Heart right ventricle (tissue), 16 donors: ENCODE measurements at regions not wholly inside any gene's neighbourhood (a gene's known extent, or its start where the extent isn't known, plus 50 kb on each side); places are given as distances from the start of the nearest gene placed in this dataset.

Experiments
- ATAC-seq, 8 donors: fragments of 200-7000 bp; cut with Tn5 transposase; one replicate each; pipeline ENCODE4 v1.9.1; 2020; ENCODE audit warnings: mild to moderate bottlenecking in 8 of 8, moderate library complexity in 8 of 8, moderate number of reproducible peaks in 1 of 8
- DNase-seq, 2 donors: peaks; one replicate each; pipeline ENCODE4 v3.0.0-alpha.2; 2020
- H3K27ac ChIP-seq, 10 donors: fragments of 200-600 bp; sonication (generic) in 2 of 10; one replicate each; pipeline versions ENCODE4 v1.5.0 to v1.8.0; 2020 to 2022; ENCODE audit warnings: mild to moderate bottlenecking in 3 of 10
- H3K27me3 ChIP-seq, 7 donors: fragments of 200-600 bp; one replicate each; pipeline ENCODE4 v1.8.0; 2021 to 2022; ENCODE audit warnings: mild to moderate bottlenecking in 2 of 7
- H3K36me3 ChIP-seq, 9 donors: fragments of 200-600 bp; sonication (generic) in 1 of 9; one replicate each; pipeline versions ENCODE4 v1.5.0 to v1.8.0; 2020 to 2022; ENCODE audit warnings: mild to moderate bottlenecking in 2 of 9
- H3K4me1 ChIP-seq, 9 donors: fragments of 200-600 bp; sonication (generic) in 1 of 9; one replicate each; pipeline versions ENCODE4 v1.5.0 to v1.8.0; 2020 to 2022; ENCODE audit warnings: mild to moderate bottlenecking in 4 of 9
- H3K4me3 ChIP-seq, 10 donors: fragments of 200-600 bp; sonication (generic) in 2 of 10; one replicate each; pipeline versions ENCODE4 v1.5.0 to v1.8.0; 2020 to 2022; ENCODE audit warnings: mild to moderate bottlenecking in 7 of 10, moderate library complexity in 2 of 10
- H3K9me3 ChIP-seq, 11 donors: fragments of 200-600 bp in 10 of 11; sonication (generic) in 2 of 11; one replicate each; pipeline versions ENCODE4 v1.5.0 to v1.8.0; 2013 to 2022; ENCODE audit warnings: mild to moderate bottlenecking in 2 of 11, control low read depth in 1 of 11, moderate library complexity in 1 of 11
- WGBS, 2 donors: extraction: QIAGEN DNeasy Blood & Tissue Kit; methylation state at CpG; one replicate each; pipeline ENCODE4 v1.1.7; 2013; ENCODE audit warnings: inconsistent platforms in 1 of 2; 5-methylcytosine and 5-hydroxymethylcytosine counted together
- intact Hi-C, 10 donors: fragments of 100-400 bp; cut with DNase I; formaldehyde crosslinking; loops; one replicate each; pipeline versions ENCODE4 v1.11.1 to v1.14.2; 2022
- TF ChIP-seq, protein P1 (sequence below), 9 donors: fragments of 200-600 bp; sonication (generic) in 2 of 9; IDR thresholded peaks; one replicate each; pipeline versions ENCODE4 v1.5.0 to v1.8.0; 2021 to 2022; ENCODE audit warnings: antibody characterized with exemption in 9 of 9, mild to moderate bottlenecking in 5 of 9, moderate library complexity in 1 of 9
- donor health status: Arrhythmogenic right ventricular cardiomyopathy.
- donor health status: ischemic (EF 13 %, LVEDD 7.1; RV severe dilation, severe dysfunction).
- donor health status: healthy with polysubstance abuse.
- donor health status: DM: no; HTN: yes; CAD: no.
- donor health status: DM: no; HTN: no; CAD: no.
- donor health status: ischemic (EF 25% LVEDD 6.9; RV normal size, moderate dysfunction).
- donor health status: ischemic (EF 25% LVEDD 5.7; RV mildly dilated, moderate dysfunction).
- donor health status: healthy.
- donor health status: DM: yes; HTN: yes; CAD: no.
- donor health status: Ischemic cardiomyopathy.
- donor health status: ischemic (EF 35%, LVEDD 5.7; RV mildly dilated, moderate dysfunction).
- donor health status: nonischemic (EF 11% LVEDD 7.7; RV severe dilation, severe dysfunction).
- donor health status: DM: yes; HTN: yes; CAD: no.
- donor health status: PGD.
- donor health status: ischemic (EF 29% LVEDD 5.4; RV normal size, mild dysfunction).
- donor health status: nonischemic (EF 23%, LVEDD 6.1; RV moderate dilation, normal function).

DNA sequence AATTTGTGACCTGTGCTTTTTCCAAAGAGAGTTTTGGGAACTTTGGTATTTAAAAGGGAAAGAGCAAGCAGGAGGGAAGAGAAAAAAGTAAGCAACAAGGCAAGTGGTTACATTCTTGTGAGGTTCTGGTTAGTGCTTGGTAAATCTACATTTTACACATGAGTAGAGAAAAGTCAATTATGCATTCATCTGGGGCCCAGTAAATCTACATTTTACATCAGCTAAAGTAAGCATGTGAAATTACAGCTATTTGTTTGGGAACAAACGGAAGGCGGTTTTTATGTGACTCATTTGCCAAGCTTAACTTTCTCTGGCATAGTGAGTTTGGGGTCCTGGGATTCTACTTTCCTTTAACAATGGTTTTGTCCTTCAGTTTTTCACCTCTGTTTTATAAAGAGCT, 102.2 kb downstream of the SNX18 start:
- no peak for ATAC-seq
- Histone ChIP-seq H3K27me3 (no peaks in the 10 kb centered on the region), H3K27ac (peak overlapping the region in 1 of 10 donors; percentile 55), H3K9me3 (peaks cover 0 to 10% (median 0%) of the 10 kb centered on the region in 11 donors), H3K4me3 (no peak overlapping the region), H3K36me3 (no peaks in the 10 kb centered on the region), H3K4me1 (peaks cover 0 to 33% (median 7%) of the 10 kb centered on the region in 9 donors)
- TF ChIP-seq, protein P1, sequence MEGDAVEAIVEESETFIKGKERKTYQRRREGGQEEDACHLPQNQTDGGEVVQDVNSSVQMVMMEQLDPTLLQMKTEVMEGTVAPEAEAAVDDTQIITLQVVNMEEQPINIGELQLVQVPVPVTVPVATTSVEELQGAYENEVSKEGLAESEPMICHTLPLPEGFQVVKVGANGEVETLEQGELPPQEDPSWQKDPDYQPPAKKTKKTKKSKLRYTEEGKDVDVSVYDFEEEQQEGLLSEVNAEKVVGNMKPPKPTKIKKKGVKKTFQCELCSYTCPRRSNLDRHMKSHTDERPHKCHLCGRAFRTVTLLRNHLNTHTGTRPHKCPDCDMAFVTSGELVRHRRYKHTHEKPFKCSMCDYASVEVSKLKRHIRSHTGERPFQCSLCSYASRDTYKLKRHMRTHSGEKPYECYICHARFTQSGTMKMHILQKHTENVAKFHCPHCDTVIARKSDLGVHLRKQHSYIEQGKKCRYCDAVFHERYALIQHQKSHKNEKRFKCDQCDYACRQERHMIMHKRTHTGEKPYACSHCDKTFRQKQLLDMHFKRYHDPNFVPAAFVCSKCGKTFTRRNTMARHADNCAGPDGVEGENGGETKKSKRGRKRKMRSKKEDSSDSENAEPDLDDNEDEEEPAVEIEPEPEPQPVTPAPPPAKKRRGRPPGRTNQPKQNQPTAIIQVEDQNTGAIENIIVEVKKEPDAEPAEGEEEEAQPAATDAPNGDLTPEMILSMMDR (IDR thresholded peaks at IDR 0.05) = no peak
- 92 to 96% methylated on average over 2 of the region's 2 CpGs for WGBS, 2 donors
- intact Hi-C loops = no loop called here
- no peak for DNase-seq

DNA sequence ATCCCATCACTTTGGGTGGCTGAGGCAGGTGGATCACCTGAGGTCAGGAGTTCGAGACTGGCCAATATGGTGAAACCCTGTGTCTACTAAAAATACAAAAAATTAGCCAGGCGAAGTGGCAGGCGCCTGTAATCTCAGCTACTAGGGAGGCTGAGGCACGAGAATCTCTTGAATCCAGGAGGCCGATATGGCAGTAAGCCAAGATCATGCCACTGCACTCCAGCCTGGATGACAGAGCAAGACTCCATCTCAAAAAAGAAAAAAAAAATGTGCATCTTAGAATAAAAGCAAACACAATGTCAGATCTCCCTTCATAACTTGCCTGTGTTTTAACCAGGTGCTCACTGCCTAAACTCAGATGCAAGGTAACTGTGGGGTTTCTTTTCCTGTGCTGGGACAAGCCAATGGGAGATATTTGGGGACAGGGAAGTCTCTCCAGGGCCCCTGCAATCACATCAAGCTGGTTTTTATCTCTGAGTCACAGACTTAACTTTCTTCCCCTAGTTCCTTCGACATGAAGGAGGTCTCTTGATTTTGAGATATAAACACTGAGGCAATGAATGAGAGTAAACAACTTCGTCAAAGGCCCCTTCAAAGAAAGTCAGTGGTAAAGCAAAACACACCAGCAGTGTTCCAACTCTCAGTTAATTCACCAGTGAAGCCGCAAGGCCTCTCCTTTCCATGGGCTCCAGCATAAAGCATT, 99.1 kb downstream of the SNX18 start:
- TF ChIP-seq, protein P1 (IDR thresholded peaks at IDR 0.05) = no peak
- H3K27ac ChIP-seq = peak overlapping the region in 1 of 10 donors; percentile 37
- DNase-seq (no peak), ATAC-seq (no peak)
- H3K27me3 ChIP-seq = no peaks in the 10 kb centered on the region
- no peak overlapping the region for H3K4me3 ChIP-seq
- H3K9me3 ChIP-seq = no peaks in the 10 kb centered on the region
- peaks cover 0 to 36% (median 7%) of the 10 kb centered on the region in 9 donors for H3K4me1 ChIP-seq
- intact Hi-C loops = no loop called here
- no peaks in the 10 kb centered on the region for H3K36me3 ChIP-seq
- WGBS, 2 donors = 89 to 92% methylated on average over 8 of the region's 8 CpGs

DNA sequence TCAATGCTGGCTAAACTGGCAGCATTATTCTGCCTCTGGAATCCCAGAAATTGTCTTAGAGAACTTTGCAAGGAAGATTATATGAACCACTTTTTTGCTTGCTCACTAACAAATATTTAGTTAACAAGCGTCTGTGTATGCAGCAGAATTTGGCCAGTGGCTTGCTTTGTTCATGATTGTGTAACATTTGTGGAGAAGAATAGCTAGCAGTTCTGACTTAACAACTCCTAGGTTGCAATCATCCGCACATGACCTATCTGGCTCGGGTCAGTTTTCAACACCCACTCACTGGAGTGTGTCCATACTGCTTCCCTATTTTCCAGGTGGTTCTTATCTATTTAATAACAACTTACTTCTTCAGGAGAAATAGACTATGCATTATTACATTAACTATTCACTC, 98.5 kb downstream of the SNX18 start:
- no peaks in the 10 kb centered on the region for H3K36me3 ChIP-seq
- no peaks in the 10 kb centered on the region for H3K27me3 ChIP-seq
- intact Hi-C loops = no loop called here
- no peak overlapping the region for H3K4me3 ChIP-seq
- WGBS, 2 donors = 27 to 32% methylated on average over 3 of the region's 3 CpGs
- TF ChIP-seq, protein P1 (IDR thresholded peaks at IDR 0.05) = no peak
- H3K9me3 ChIP-seq = no peaks in the 10 kb centered on the region
- peaks cover 0 to 42% (median 7%) of the 10 kb centered on the region in 9 donors for H3K4me1 ChIP-seq
- peak overlapping the region in 2 of 10 donors; percentile 21 to 52 for H3K27ac ChIP-seq
- ATAC-seq = peak in 7 of 8 donors; percentile 25 to 92 (median 69)
- DNase-seq = no peak

DNA sequence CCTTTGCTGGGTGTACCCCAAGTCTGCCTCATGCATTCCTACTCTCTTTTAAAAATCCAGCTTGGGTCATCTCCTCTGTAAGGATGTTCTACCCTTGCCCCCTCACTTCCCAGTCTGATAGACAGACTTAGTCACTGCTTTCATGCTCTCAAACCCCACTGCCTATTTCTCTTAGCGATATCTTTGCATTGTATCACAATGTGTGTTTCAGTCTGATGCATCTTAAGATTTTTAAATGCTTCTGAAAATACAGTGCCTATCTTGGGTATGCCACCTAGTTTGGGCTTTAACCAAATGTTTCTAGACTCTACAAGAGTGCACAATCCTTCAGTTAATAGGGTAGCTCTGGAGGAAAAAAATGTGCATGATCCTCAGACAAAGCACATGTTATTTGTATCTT, 97.8 kb downstream of the SNX18 start:
- H3K36me3 ChIP-seq = no peaks in the 10 kb centered on the region
- H3K27me3 ChIP-seq = no peaks in the 10 kb centered on the region
- H3K4me1 ChIP-seq = peaks cover 0 to 47% (median 7%) of the 10 kb centered on the region in 9 donors
- TF ChIP-seq, protein P1 (IDR thresholded peaks at IDR 0.05) = no peak
- H3K27ac ChIP-seq = peak overlapping the region in 1 of 10 donors; percentile 52
- intact Hi-C loops = no loop called here
- no peak for DNase-seq
- no peak for ATAC-seq
- H3K4me3 ChIP-seq = no peak overlapping the region
- 96 to 98% methylated on average over 1 of the region's 1 CpG for WGBS, 2 donors
- H3K9me3 ChIP-seq = no peaks in the 10 kb centered on the region
